ENCODE measurements at regions not wholly inside any gene's neighbourhood (a gene's known extent, or its start where the extent isn't known, plus 50 kb on each side); places are given as distances from the start of the nearest gene placed in this dataset.

- TF ChIP-seq JUND (IDR thresholded peaks at IDR 0.05; ENCODE audit: low read depth), result no peak
- in situ Hi-C loops (cut with HindIII; ENCODE audit: low pct_unique_long_range_greater_than_20kb, low sequenced_read_pairs), result no loop called here
- DNase-seq (ENCODE audit: low read depth in 1 of 2, low spot score in 1 of 2), result no peak
Observed at GRCh38 chr10:47063858-47064257, 152.6 kb downstream of the PTPN20 start.

GRCh38 chr10:47065903-47066302 lies 154.7 kb downstream of the PTPN20 start:
- DNase-seq (ENCODE audit: low read depth in 1 of 2, low spot score in 1 of 2), result no peak
- in situ Hi-C loops (cut with HindIII; ENCODE audit: low pct_unique_long_range_greater_than_20kb, low sequenced_read_pairs), result no loop called here
- TF ChIP-seq JUND (IDR thresholded peaks at IDR 0.05; ENCODE audit: low read depth), result no peak

DNA sequence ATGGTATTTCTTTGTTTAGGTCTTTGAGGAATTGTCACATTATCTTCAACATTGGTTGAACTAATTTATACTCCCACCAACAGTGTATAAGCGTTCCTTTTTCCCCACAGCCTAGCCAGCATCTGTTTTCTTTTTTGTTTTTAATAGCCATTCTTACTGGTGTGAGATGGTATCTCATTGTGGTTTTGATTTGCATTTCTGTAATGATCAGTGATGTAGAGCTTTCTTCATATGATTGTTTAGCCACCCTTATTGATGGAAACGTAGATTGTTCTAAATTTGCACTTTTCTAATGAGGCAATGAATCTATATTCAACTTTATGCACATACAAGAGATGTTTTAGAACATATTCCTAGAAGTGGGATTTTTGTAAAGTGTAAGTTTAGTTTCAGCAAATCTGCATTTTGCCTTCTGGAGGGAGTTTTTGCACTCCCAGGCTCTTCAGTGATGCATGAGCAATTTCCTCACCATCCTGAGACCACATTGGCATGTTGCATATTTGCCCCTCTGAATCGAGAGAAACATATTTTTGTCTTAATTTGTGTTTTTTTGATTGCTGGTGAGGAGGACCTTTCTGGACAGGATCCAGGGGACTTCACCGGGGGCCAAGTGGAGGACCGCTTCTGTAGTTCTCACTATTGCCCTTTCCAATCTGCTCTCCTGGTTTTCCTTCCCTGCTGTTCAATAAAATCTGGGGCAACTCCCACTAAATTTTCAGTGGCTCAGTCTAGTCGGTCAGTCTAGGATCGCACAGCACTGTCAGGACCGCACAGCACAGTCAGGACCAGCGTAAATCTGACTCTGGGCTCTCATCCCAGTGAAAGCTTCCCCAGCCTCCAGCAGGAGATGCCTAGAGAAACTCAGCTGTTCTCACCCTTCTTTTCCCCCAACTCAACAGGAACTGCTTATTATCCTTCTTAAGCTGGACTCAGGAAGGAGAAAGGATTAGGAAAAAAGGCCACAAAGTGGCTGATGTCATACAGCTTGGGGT lies 157.0 kb downstream of the PTPN20 start:
- in situ Hi-C loops (cut with HindIII; ENCODE audit: low pct_unique_long_range_greater_than_20kb, low sequenced_read_pairs), result no loop called here
- no peak for TF ChIP-seq JUND (IDR thresholded peaks at IDR 0.05; ENCODE audit: low read depth)
- no peak for DNase-seq (ENCODE audit: low read depth in 1 of 2, low spot score in 1 of 2)

- TF ChIP-seq JUND (IDR thresholded peaks at IDR 0.05; ENCODE audit: low read depth), result no peak
- DNase-seq (ENCODE audit: low read depth in 1 of 2, low spot score in 1 of 2), result no peak
Observed at GRCh38 chr10:47070541-47070940, 159.3 kb downstream of the PTPN20 start.

DNA sequence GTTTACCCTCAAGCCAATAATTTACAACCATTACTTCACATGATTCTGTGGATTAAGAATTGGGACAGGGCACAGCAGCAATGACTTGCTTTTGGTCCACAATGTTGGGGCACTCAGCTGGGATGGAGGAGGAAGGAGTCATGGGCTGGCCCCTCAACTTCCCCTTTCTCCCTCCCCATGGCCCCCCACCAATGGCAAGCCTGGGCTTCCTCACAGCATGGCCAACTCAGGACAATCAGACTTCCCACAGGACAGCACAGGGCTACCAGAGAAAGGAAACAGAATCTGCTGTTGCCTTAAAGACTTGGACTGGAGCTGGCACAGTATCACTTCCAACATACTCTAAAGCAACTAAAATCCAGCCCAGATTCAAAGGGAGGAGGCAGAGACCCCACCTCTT lies 160.7 kb downstream of the PTPN20 start:
- TF ChIP-seq JUND (IDR thresholded peaks at IDR 0.05; ENCODE audit: low read depth), result no peak
- no peak for DNase-seq (ENCODE audit: low read depth in 1 of 2, low spot score in 1 of 2)
- in situ Hi-C loops (cut with HindIII; ENCODE audit: low pct_unique_long_range_greater_than_20kb, low sequenced_read_pairs), result no loop called here

More at GRCh38 chr10:47070541-47070940, 159.3 kb downstream of the PTPN20 start:
- in situ Hi-C loops (cut with HindIII; ENCODE audit: low pct_unique_long_range_greater_than_20kb, low sequenced_read_pairs), result no loop called here

- in situ Hi-C loops (cut with HindIII; ENCODE audit: low pct_unique_long_range_greater_than_20kb, low sequenced_read_pairs), result no loop called here
- DNase-seq (ENCODE audit: low read depth in 1 of 2, low spot score in 1 of 2), result no peak
- TF ChIP-seq JUND (IDR thresholded peaks at IDR 0.05; ENCODE audit: low read depth), result no peak
Observed at GRCh38 chr10:47073967-47074366, 162.7 kb downstream of the PTPN20 start.

DNA sequence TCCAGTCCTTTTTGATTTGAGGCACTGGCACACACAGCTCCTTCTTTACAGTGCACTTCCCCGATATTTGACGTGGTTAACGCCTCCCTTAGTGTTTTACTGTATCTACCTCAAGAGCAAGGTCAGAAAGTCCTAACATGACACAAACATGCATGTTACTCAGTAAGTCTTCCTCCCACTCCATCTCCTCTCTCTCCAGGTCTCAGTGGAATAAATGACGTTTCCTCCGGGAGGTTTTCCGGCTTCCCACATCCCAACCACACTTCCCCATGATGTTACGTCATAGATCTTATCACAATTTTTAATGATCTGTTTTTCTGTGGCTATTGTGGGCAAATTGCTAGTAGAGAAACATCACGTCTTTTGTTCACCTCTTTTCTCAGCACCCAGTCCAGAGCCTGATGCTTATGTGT lies 165.7 kb downstream of the PTPN20 start:
- in situ Hi-C loops (cut with HindIII; ENCODE audit: low pct_unique_long_range_greater_than_20kb, low sequenced_read_pairs), result no loop called here
- no peak for TF ChIP-seq JUND (IDR thresholded peaks at IDR 0.05; ENCODE audit: low read depth)
- no peak for DNase-seq (ENCODE audit: low read depth in 1 of 2, low spot score in 1 of 2)

- no peak for DNase-seq (ENCODE audit: low read depth in 1 of 2, low spot score in 1 of 2)
- no peak for TF ChIP-seq JUND (IDR thresholded peaks at IDR 0.05; ENCODE audit: low read depth)
- in situ Hi-C loops (cut with HindIII; ENCODE audit: low pct_unique_long_range_greater_than_20kb, low sequenced_read_pairs), result no loop called here
Observed at GRCh38 chr10:47077386-47077785, 166.2 kb downstream of the PTPN20 start.

GRCh38 chr10:47077941-47078340 lies 166.7 kb downstream of the PTPN20 start:
- DNase-seq (ENCODE audit: low read depth in 1 of 2, low spot score in 1 of 2), result no peak
- TF ChIP-seq JUND (IDR thresholded peaks at IDR 0.05; ENCODE audit: low read depth), result no peak
- in situ Hi-C loops (cut with HindIII; ENCODE audit: low pct_unique_long_range_greater_than_20kb, low sequenced_read_pairs), result no loop called here

DNA sequence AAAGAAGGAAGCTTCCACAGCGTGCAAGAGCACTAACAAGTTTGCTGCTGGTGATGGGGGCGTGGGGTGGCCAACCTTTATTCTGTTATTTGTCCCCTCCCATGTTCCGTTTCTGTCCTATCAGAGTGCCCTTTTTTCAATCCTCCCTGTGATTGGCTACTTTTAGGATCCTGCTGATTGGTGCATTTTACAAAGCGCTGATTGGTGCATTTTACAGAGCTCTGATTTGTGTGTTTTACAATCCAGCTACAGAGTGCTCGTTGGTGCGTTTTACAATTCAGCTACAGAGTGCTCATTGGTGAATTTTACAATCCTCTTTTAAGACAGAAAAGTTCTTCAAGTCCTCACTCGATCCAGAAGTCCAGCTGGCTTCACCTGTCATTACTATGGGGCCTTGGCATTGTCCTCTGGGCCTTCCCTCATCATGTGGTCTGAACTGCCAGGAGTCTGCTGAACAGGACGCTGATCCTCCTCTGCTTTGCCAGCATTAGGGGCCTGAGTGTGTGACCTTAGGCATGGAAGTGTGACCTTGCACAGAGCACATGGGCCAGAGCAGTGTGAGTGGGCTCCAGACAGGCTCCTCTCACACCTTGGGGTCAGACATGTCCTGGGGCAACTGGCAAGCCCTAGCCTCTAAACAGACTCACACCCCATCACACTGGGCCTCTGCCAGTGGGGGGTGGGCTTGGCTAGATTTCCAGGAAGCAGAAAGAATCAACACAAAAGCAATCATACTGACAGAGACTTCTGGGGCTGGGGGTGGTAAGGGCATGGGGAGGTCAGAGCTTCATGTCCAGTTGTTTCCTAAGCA lies 167.4 kb downstream of the PTPN20 start:
- in situ Hi-C loops (cut with HindIII; ENCODE audit: low pct_unique_long_range_greater_than_20kb, low sequenced_read_pairs), result no loop called here
- no peak for TF ChIP-seq JUND (IDR thresholded peaks at IDR 0.05; ENCODE audit: low read depth)
- no peak for DNase-seq (ENCODE audit: low read depth in 1 of 2, low spot score in 1 of 2)

GRCh38 chr10:47079204-47079580 lies 168.0 kb downstream of the PTPN20 start:
- TF ChIP-seq JUND (IDR thresholded peaks at IDR 0.05; ENCODE audit: low read depth), result no peak
- DNase-seq (ENCODE audit: low read depth in 1 of 2, low spot score in 1 of 2), result no peak
- in situ Hi-C loops (cut with HindIII; ENCODE audit: low pct_unique_long_range_greater_than_20kb, low sequenced_read_pairs), result no loop called here

GRCh38 chr10:47081264-47081663 lies 170.0 kb downstream of the PTPN20 start:
- in situ Hi-C loops (cut with HindIII; ENCODE audit: low pct_unique_long_range_greater_than_20kb, low sequenced_read_pairs), result no loop called here
- DNase-seq (ENCODE audit: low read depth in 1 of 2, low spot score in 1 of 2), result no peak
- no peak for TF ChIP-seq JUND (IDR thresholded peaks at IDR 0.05; ENCODE audit: low read depth)

Measured in T47D (cell line).